K562 (cell line): ENCODE measurements at regions not wholly inside any gene's neighbourhood (a gene's known extent, or its start where the extent isn't known, plus 50 kb on each side); places are given as distances from the start of the nearest gene placed in this dataset.

Experiments used
- ATAC-seq: fragments of 200-7000 bp; cut with Tn5 transposase; 3 replicates; pipeline ENCODE4 v1.9.1; 2020; ENCODE audit warnings: moderate library complexity
- BruUV-seq: library from RNA; stranded (reverse); fragments of 400-500 nt; replicated peaks from 2 replicates; lab custom pipeline; 2021; lab: Mats Ljungman, UMichigan
- CTCF ChIA-PET: fragments of 300-600 bp; formaldehyde crosslinking; extraction: SDS; loops from one replicate; lab custom pipeline; 2021; ENCODE audit warnings: low intra/inter-chr PET ratio; lab: Yijun Ruan, JAX
- POLR2A ChIA-PET: fragments of 300-600, 350-650 bp; sonication (Branson Sonifier 250); formaldehyde crosslinking; extraction: SDS; loops from one replicate; lab custom pipeline; 2021; ENCODE audit warnings: antibody characterized with exemption, inconsistent platforms; lab: Yijun Ruan, JAX
- DNase-seq, 4 experiments: peaks; one replicate each; pipeline versions ENCODE4 v3.0.0 to v3.0.0-alpha.2; 2011 to 2018; ENCODE audit warnings: low spot score in 3 of 4, mixed read lengths in 3 of 4; ENCODE audit errors: extremely low read depth in 1 of 4
- FAIRE-seq: peaks from 2 replicates; lab custom pipeline; 2011; peaks lifted over from hg19 to GRCh38; lab: Jason Lieb, UNC
- H2AFZ ChIP-seq: 2 replicates; pipeline ENCODE4 v1.6.0; 2011; ENCODE audit warnings: low read depth, low read length, control low read depth, inconsistent platforms
- H3K27ac ChIP-seq: fragments of 200-600 bp; 3 replicates; pipeline ENCODE4 v1.8.0; 2011; ENCODE audit warnings: low read depth, mild to moderate bottlenecking, control low read depth, inconsistent platforms, low read length, moderate library complexity, mixed read lengths; ENCODE audit errors: extremely low read depth
- H3K27me3 ChIP-seq, 2 experiments: fragments of 300-600 bp in 1 of 2; 2 replicates in 1 of 2; 3 replicates in 1 of 2; pipeline versions ENCODE4 v1.6.0 to v1.8.0; 2011; ENCODE audit warnings: inconsistent platforms in 2 of 2, low read length in 2 of 2, mild to moderate bottlenecking in 1 of 2, mixed read lengths in 1 of 2, moderate library complexity in 1 of 2; ENCODE audit not compliant: control insufficient read depth in 2 of 2, insufficient read depth in 2 of 2
- H3K36me3 ChIP-seq: fragments of 300-600 bp; 3 replicates; pipeline ENCODE4 v1.8.0; 2011; ENCODE audit warnings: mild to moderate bottlenecking, low read length, inconsistent platforms; ENCODE audit not compliant: control insufficient read depth, insufficient read depth
- H3K4me1 ChIP-seq, 2 experiments: fragments of 200-600 bp in 1 of 2; replicated peaks in 1 of 2; 2 replicates in 1 of 2; 3 replicates in 1 of 2; pipeline versions ENCODE4 v1.5.1 to v1.8.0; 2011; ENCODE audit warnings: inconsistent platforms in 2 of 2, low read length in 2 of 2, mild to moderate bottlenecking in 1 of 2, mixed read lengths in 1 of 2, moderate library complexity in 1 of 2; ENCODE audit not compliant: control insufficient read depth in 2 of 2, insufficient read depth in 2 of 2
- H3K4me2 ChIP-seq: 2 replicates; pipeline ENCODE4 v1.6.1; 2011; ENCODE audit warnings: low read length, control low read depth, inconsistent platforms, mixed read lengths; ENCODE audit not compliant: insufficient read depth
- H3K4me3 ChIP-seq: fragments of 200-600 bp; sonication (generic), shearing (Covaris generic); 2 replicates; pipeline ENCODE4 v1.5.1; 2016; ENCODE audit warnings: control low read depth, inconsistent platforms
- H3K79me2 ChIP-seq: fragments of 200-600 bp; 3 replicates; pipeline ENCODE4 v1.8.0; 2011; ENCODE audit warnings: low read length, inconsistent platforms; ENCODE audit not compliant: control insufficient read depth, insufficient read depth
- H3K9ac ChIP-seq, 2 experiments: 2 replicates each; pipeline versions ENCODE4 v1.6.0 to v1.6.1; 2011; ENCODE audit warnings: low read depth in 2 of 2, low read length in 2 of 2, control low read depth in 1 of 2, inconsistent platforms in 1 of 2, mild to moderate bottlenecking in 1 of 2, mixed read lengths in 1 of 2; ENCODE audit not compliant: insufficient read depth in 1 of 2
- H3K9me1 ChIP-seq: one replicate; pipeline ENCODE4 v1.6.0; 2011; ENCODE audit warnings: inconsistent platforms, mild to moderate bottlenecking, low read length, moderate library complexity; ENCODE audit not compliant: control insufficient read depth, insufficient read depth
- H3K9me3 ChIP-seq: replicated peaks from 2 replicates; pipeline ENCODE4 v1.5.1; 2011; ENCODE audit warnings: low read depth, low read length, inconsistent platforms; ENCODE audit not compliant: control insufficient read depth, insufficient read depth
- H4K20me1 ChIP-seq: replicated peaks from 2 replicates; pipeline ENCODE4 v1.6.1; 2011; ENCODE audit warnings: low read length, inconsistent platforms, mixed read lengths; ENCODE audit not compliant: control insufficient read depth, insufficient read depth
- BACH1 ChIP-seq: fragments of 200-800 bp; sonication (Bioruptor generic); IDR thresholded peaks from 2 replicates; pipeline ENCODE4 v1.6.1; 2016; ENCODE audit warnings: missing genetic modification characterization, missing compliant biosample characterization
- KDM4B ChIP-seq, 2 experiments: fragments of 450-650 bp in 1 of 2; sonication (generic) in 1 of 2; IDR thresholded peaks; 2 replicates each; pipeline ENCODE4 v1.6.1; 2016 to 2017; ENCODE audit warnings: borderline replicate concordance in 2 of 2, antibody characterized with exemption in 1 of 2, low read depth in 1 of 2, mild to moderate bottlenecking in 1 of 2
- POLR2G ChIP-seq: fragments of 200-400 bp; formaldehyde crosslinking; IDR thresholded peaks from 2 replicates; pipeline ENCODE4 v1.6.1; 2017; ENCODE audit warnings: low read depth, mild to moderate bottlenecking, antibody characterized with exemption, low read length, moderate library complexity
- RFX5 ChIP-seq: IDR thresholded peaks from 2 replicates; pipeline ENCODE4 v1.6.1; 2011; ENCODE audit warnings: low read depth, mild to moderate bottlenecking, improper control_type of control experiment, low read length
- ZBTB33 ChIP-seq: sonication (generic); formaldehyde crosslinking; IDR thresholded peaks from 2 replicates; pipeline ENCODE4 v1.8.1; 2023; ENCODE audit warnings: mild to moderate bottlenecking, missing genetic modification reagents
- ZKSCAN3 ChIP-seq: fragments of 250-450 bp; sonication (Bioruptor Pico); IDR thresholded peaks from 2 replicates; pipeline ENCODE4 v1.4.0; 2020
- ZNF165 ChIP-seq: fragments of 250-450 bp; sonication (Bioruptor Pico); IDR thresholded peaks from 2 replicates; pipeline ENCODE4 v1.4.0; 2020; ENCODE audit warnings: borderline replicate concordance
- ZNF57 ChIP-seq: fragments of 450-650 bp; formaldehyde crosslinking; IDR thresholded peaks from 2 replicates; pipeline ENCODE4 v1.4.0; 2020; ENCODE audit warnings: mild to moderate bottlenecking, moderate library complexity
- WGBS: fragments of 100-300 bp; shearing (Covaris generic); methylation state at CpG from one replicate; pipeline ENCODE4 v1.1.6; 2016; ENCODE audit warnings: low coverage, mixed read lengths; ENCODE audit not compliant: insufficient coverage; ENCODE audit errors: missing lambda C conversion rate; 5-methylcytosine and 5-hydroxymethylcytosine counted together
- in situ Hi-C: fragments of 300-500 bp; cut with MboI; formaldehyde crosslinking; loops from 4 replicates; pipeline ENCODE4 v1.15.0; 2018; ENCODE audit warnings: inconsistent platforms, mixed read lengths
- intact Hi-C: fragments of 100-400 bp; cut with micrococcal nuclease; formaldehyde crosslinking; loops from 2 replicates; pipeline ENCODE4 v1.14.2; 2022

GRCh38 chr22:46071451-46072109, 78.7 kb upstream of the PPARA start (continued):
- TF ChIP-seq KDM4B (IDR thresholded peaks at IDR 0.05; ENCODE audit: borderline replicate concordance in 2 of 2, low read depth in 1 of 2), result no peak
- TF ChIP-seq POLR2G, result no peak
- TF ChIP-seq ZKSCAN3, result no peak
- no peak for TF ChIP-seq ZNF165 (CRISPR knock-in tag)
- TF ChIP-seq RFX5, result no peak
- TF ChIP-seq BACH1 (tag), result no peak
- TF ChIP-seq, all 486 proteins: peak for 0

- no peaks in the 10 kb centered on the region for H3K9me3 ChIP-seq
- intact Hi-C loops (no loop called here), in situ Hi-C loops (no loop called here)
- BruUV-seq, result no TSS peak
- H3K79me2 ChIP-seq, result no peaks in the 10 kb centered on the region
- ChIA-PET POLR2A (interaction anchor here (1.8 kb wide), 1 partner anchor 13 kb away, joined by 7 read pairs; no protein-coding TSS in a partner anchor), CTCF (no interaction called here)
- no peaks in the 10 kb centered on the region for H4K20me1 ChIP-seq
- no peaks in the 10 kb centered on the region for H3K27me3 ChIP-seq
- ATAC-seq (no peak), FAIRE-seq (no peak), DNase-seq (no peak)
- no peak overlapping the region for H3K9ac ChIP-seq
- no peaks in the 10 kb centered on the region for H3K36me3 ChIP-seq
- H3K4me1 ChIP-seq, result peaks cover 0 to 26% of the 10 kb centered on the region in 2 experiments; a peak in 3 of 5 replicates
- H3K9me1 ChIP-seq, result no peaks in the 10 kb centered on the region
- WGBS, result 73% methylated on average over 4 of the region's 81 CpGs
- no peak overlapping the region for H3K4me2 ChIP-seq
- H3K4me3 ChIP-seq, result no peak overlapping the region
- H2AFZ ChIP-seq, result no peak overlapping the region
- no peak overlapping the region for H3K27ac ChIP-seq
- TF ChIP-seq ZNF57, result no peak
- TF ChIP-seq ZBTB33 (CRISPR knock-in tag), result peak; percentile 74
These were observed 78.0 kb upstream of the PPARA start for GRCh38 chr22:46072110-46072881.
